PC-3 (cell line): ENCODE measurements at regions not wholly inside any gene's neighbourhood (a gene's known extent, or its start where the extent isn't known, plus 50 kb on each side); places are given as distances from the start of the nearest gene placed in this dataset.
A peak's percentile ranks its signal among the peaks of the same experiment; 100 is the strongest.

Experiments used
- ATAC-seq: fragments of 200-7000 bp; cut with Tn5 transposase; 2 replicates; pipeline ENCODE4 v1.9.1; 2020; ENCODE audit warnings: mild to moderate bottlenecking, moderate library complexity
- BruUV-seq: library from RNA; stranded (reverse); fragments of 400-500 nt; replicated peaks from 2 replicates; lab custom pipeline; 2021; lab: Mats Ljungman, UMichigan
- CTCF ChIA-PET: fragments of 300-600 bp; sonication (Branson Sonifier 250); formaldehyde crosslinking; loops from one replicate; lab custom pipeline; 2022; ENCODE audit warnings: antibody characterized with exemption; lab: Charles Lee
- POLR2A ChIA-PET: fragments of 300-600 bp; sonication (Branson Sonifier 250); formaldehyde crosslinking; loops from one replicate; lab custom pipeline; 2022; ENCODE audit warnings: antibody characterized with exemption; ENCODE audit not compliant: unreplicated experiment; lab: Charles Lee
- DNase-seq: peaks from one replicate; pipeline ENCODE4 v3.0.0-alpha.2; 2015
- H2AFZ ChIP-seq: fragments of 300-600 bp; sonication (generic); 2 replicates; pipeline ENCODE4 v1.6.0; 2016; ENCODE audit warnings: antibody characterized with exemption, low read length
- H3F3A ChIP-seq: fragments of 300-600 bp; sonication (generic); one replicate; pipeline ENCODE4 v1.6.0; 2017; ENCODE audit warnings: antibody characterized with exemption, low read length, control low read depth, mild to moderate bottlenecking; ENCODE audit not compliant: unreplicated experiment
- H3K27ac ChIP-seq: fragments of 300-600 bp; sonication (generic); 2 replicates; pipeline ENCODE4 v1.5.1; 2016; ENCODE audit warnings: mild to moderate bottlenecking, low read length
- H3K27me3 ChIP-seq: fragments of 300-600 bp; sonication (generic); 2 replicates; pipeline ENCODE4 v1.6.1; 2016; ENCODE audit warnings: low read length, mixed read lengths
- H3K36me3 ChIP-seq: fragments of 300-600 bp; sonication (generic); 2 replicates; pipeline ENCODE4 v1.6.1; 2016; ENCODE audit warnings: low read depth, mixed run types, low read length, mixed read lengths
- H3K4me1 ChIP-seq: fragments of 300-600 bp; sonication (generic); 2 replicates; pipeline ENCODE4 v1.5.1; 2016; ENCODE audit warnings: low read length; ENCODE audit not compliant: insufficient read depth
- H3K4me2 ChIP-seq: fragments of 300-600 bp; sonication (generic); 2 replicates; pipeline ENCODE4 v1.6.0; 2016; ENCODE audit warnings: low read length
- H3K4me3 ChIP-seq: fragments of 300-600 bp; sonication (generic); 2 replicates; pipeline ENCODE4 v1.5.1; 2016; ENCODE audit warnings: mild to moderate bottlenecking, low read length, mixed read lengths
- H3K79me2 ChIP-seq: fragments of 300-600 bp; sonication (generic); 2 replicates; pipeline ENCODE4 v1.6.1; 2017; ENCODE audit warnings: low read length, mixed read lengths
- H3K9ac ChIP-seq: fragments of 300-600 bp; sonication (generic); 2 replicates; pipeline ENCODE4 v1.6.0; 2016; ENCODE audit warnings: mild to moderate bottlenecking, low read length
- H3K9me2 ChIP-seq: fragments of 300-600 bp; sonication (generic); replicated peaks from 2 replicates; pipeline ENCODE4 v1.6.1; 2016; ENCODE audit warnings: mixed run types, low read length, mixed read lengths
- H3K9me3 ChIP-seq: fragments of 300-600 bp; sonication (generic); 2 replicates; pipeline ENCODE4 v1.6.1; 2016; ENCODE audit warnings: low read length, mixed read lengths
- H4K20me1 ChIP-seq: fragments of 300-600 bp; sonication (generic); 2 replicates; pipeline ENCODE4 v1.6.1; 2016; ENCODE audit warnings: low read length, mixed read lengths
- CTCF ChIP-seq: fragments of 300-600 bp; sonication (generic); conservative IDR thresholded peaks from 2 replicates; pipeline ENCODE4 v1.5.1; 2017; ENCODE audit warnings: antibody characterized with exemption, low read depth, mild to moderate bottlenecking, low read length
- EZH2 ChIP-seq: fragments of 300-600 bp; sonication (generic); IDR thresholded peaks from one replicate; pipeline ENCODE4 v1.6.1; 2017; ENCODE audit warnings: antibody characterized with exemption, mild to moderate bottlenecking, low read length; ENCODE audit not compliant: unreplicated experiment
- EZH2phosphoT487 ChIP-seq: fragments of 300-600 bp; sonication (generic); IDR thresholded peaks from 2 replicates; pipeline ENCODE4 v1.6.1; 2018; ENCODE audit warnings: mild to moderate bottlenecking, antibody characterized with exemption, low read length, borderline replicate concordance
- intact Hi-C: fragments of 100-400 bp; cut with micrococcal nuclease; formaldehyde crosslinking; loops from 2 replicates; pipeline ENCODE4 v1.9.0; 2023

- no peaks in the 10 kb centered on the region for H3K36me3 ChIP-seq
- no peak overlapping the region for H3K9ac ChIP-seq
- H3F3A ChIP-seq: no peaks in the 10 kb centered on the region
- BruUV-seq: no TSS peak
- no peak overlapping the region for H3K4me3 ChIP-seq
- ChIA-PET POLR2A (no interaction called here), CTCF (no interaction called here)
- H3K9me2 ChIP-seq: no peaks in the 10 kb centered on the region
- DNase-seq (no peak), ATAC-seq (no peak)
- H3K4me2 ChIP-seq: no peak overlapping the region
- no peaks in the 10 kb centered on the region for H3K27me3 ChIP-seq
- no peaks in the 10 kb centered on the region for H3K4me1 ChIP-seq
- no peaks in the 10 kb centered on the region for H4K20me1 ChIP-seq
- TF ChIP-seq EZH2phosphoT487 (no peak), EZH2 (no peak), CTCF (no peak)
- peaks cover 9% of the 10 kb centered on the region; the same call in 1 of the 2 replicates for H3K9me3 ChIP-seq
- no peak overlapping the region for H3K27ac ChIP-seq
- intact Hi-C loops: no loop called here
- H2AFZ ChIP-seq: no peak overlapping the region
- no peaks in the 10 kb centered on the region for H3K79me2 ChIP-seq
Measured at GRCh38 chr10:53749439-53749838, 976.9 kb upstream of the MBL2 start.

- H3K9me2 ChIP-seq: no peaks in the 10 kb centered on the region
- H3K4me3 ChIP-seq: no peak overlapping the region
- H3K36me3 ChIP-seq: no peaks in the 10 kb centered on the region
- H3K27me3 ChIP-seq: no peaks in the 10 kb centered on the region
- H3K9ac ChIP-seq: no peak overlapping the region
- BruUV-seq: no TSS peak
- POLR2A ChIA-PET: no interaction called here
- TF ChIP-seq EZH2phosphoT487 (no peak), CTCF (no peak), EZH2 (no peak)
- CTCF ChIA-PET: no interaction called here
- ATAC-seq (peak; percentile 57), DNase-seq (peak; percentile 30)
- H4K20me1 ChIP-seq: no peaks in the 10 kb centered on the region
- H2AFZ ChIP-seq: no peak overlapping the region
- H3K9me3 ChIP-seq: peaks cover 9% of the 10 kb centered on the region; the same call in 1 of the 2 replicates
- no peak overlapping the region for H3K4me2 ChIP-seq
- intact Hi-C loops: no loop called here
- H3K27ac ChIP-seq: no peak overlapping the region
- no peaks in the 10 kb centered on the region for H3F3A ChIP-seq
- no peaks in the 10 kb centered on the region for H3K4me1 ChIP-seq
- no peaks in the 10 kb centered on the region for H3K79me2 ChIP-seq
Measured at GRCh38 chr10:53748319-53748718, 975.7 kb upstream of the MBL2 start.

- no peak overlapping the region for H3K4me3 ChIP-seq
- CTCF ChIA-PET: interaction anchor here (0.6 kb wide), 1 partner anchor 295 kb away, joined by 5 read pairs; no protein-coding TSS in a partner anchor
- no peaks in the 10 kb centered on the region for H3K79me2 ChIP-seq
- H3K9me3 ChIP-seq: peaks cover 9% of the 10 kb centered on the region; the same call in 1 of the 2 replicates
- no peaks in the 10 kb centered on the region for H3K36me3 ChIP-seq
- TF ChIP-seq EZH2 (no peak), EZH2phosphoT487 (no peak), CTCF (no peak)
- no peaks in the 10 kb centered on the region for H3K4me1 ChIP-seq
- H3K9ac ChIP-seq: no peak overlapping the region
- H3K27me3 ChIP-seq: no peaks in the 10 kb centered on the region
- H3K9me2 ChIP-seq: no peaks in the 10 kb centered on the region
- POLR2A ChIA-PET: no interaction called here
- intact Hi-C loops: no loop called here
- ATAC-seq: no peak
- H2AFZ ChIP-seq: no peak overlapping the region
- H3K27ac ChIP-seq: no peak overlapping the region
- BruUV-seq: no TSS peak
- no peak overlapping the region for H3K4me2 ChIP-seq
- H4K20me1 ChIP-seq: no peaks in the 10 kb centered on the region
- H3F3A ChIP-seq: no peaks in the 10 kb centered on the region
- no peak for DNase-seq
Measured at GRCh38 chr10:53744746-53745145, 972.2 kb upstream of the MBL2 start.
